Natural killer cell (primary cell): ENCODE measurements at regions not wholly inside any gene's neighbourhood (a gene's known extent, or its start where the extent isn't known, plus 50 kb on each side); places are given as distances from the start of the nearest gene placed in this dataset.

Source experiments
- ATAC-seq, 3 donors: fragments of 150-1000 bp in 2 of 3; fragments of 200-7000 bp in 1 of 3; cut with Tn5 transposase; 1 replicate in 1 of 3; 2 replicates in 2 of 3; pipeline ENCODE4 v1.10.0; 2021; ENCODE audit warnings: mild to moderate bottlenecking in 2 of 3, moderate library complexity in 2 of 3
- DNase-seq, 2 donors: peaks; one replicate each; pipeline versions ENCODE4 v3.0.0 to v3.0.0-alpha.2; 2013 to 2021; ENCODE audit warnings: mixed read lengths in 1 of 2
- H3K27ac ChIP-seq: one replicate; pipeline ENCODE4 v1.5.1; 2013; ENCODE audit warnings: mild to moderate bottlenecking, low read length
- H3K27me3 ChIP-seq: one replicate; pipeline ENCODE4 v1.6.1; 2013; ENCODE audit warnings: low read length; ENCODE audit not compliant: control insufficient read depth, insufficient read depth
- H3K36me3 ChIP-seq: one replicate; pipeline ENCODE4 v1.6.1; 2013; ENCODE audit warnings: low read length; ENCODE audit not compliant: control insufficient read depth, insufficient read depth
- H3K4me1 ChIP-seq: one replicate; pipeline ENCODE4 v1.6.1; 2013; ENCODE audit warnings: low read length; ENCODE audit not compliant: control insufficient read depth, insufficient read depth
- H3K4me3 ChIP-seq: one replicate; pipeline ENCODE4 v1.5.1; 2013; ENCODE audit warnings: low read length
- H3K9me3 ChIP-seq: one replicate; pipeline ENCODE4 v1.6.1; 2013; ENCODE audit warnings: low read length; ENCODE audit not compliant: control insufficient read depth, insufficient read depth
- H3K27ac Mint-ChIP-seq, 2 donors: one replicate each; pipeline ENCODE4 v1.8.0; 2022; ENCODE audit warnings: mild to moderate bottlenecking in 2 of 2, mixed read lengths in 2 of 2, moderate library complexity in 1 of 2
- H3K27me3 Mint-ChIP-seq, 2 donors: one replicate each; pipeline ENCODE4 v1.8.0; 2022; ENCODE audit warnings: low read depth in 2 of 2, mixed read lengths in 2 of 2
- H3K36me3 Mint-ChIP-seq: one replicate; pipeline ENCODE4 v1.8.0; 2022; ENCODE audit warnings: mixed read lengths
- H3K4me1 Mint-ChIP-seq, 2 donors: one replicate each; pipeline ENCODE4 v1.8.0; 2022; ENCODE audit warnings: mixed read lengths in 2 of 2
- H3K4me3 Mint-ChIP-seq: one replicate; pipeline ENCODE4 v1.8.0; 2022; ENCODE audit warnings: mild to moderate bottlenecking, moderate library complexity, mixed read lengths
- H3K9me3 Mint-ChIP-seq, 2 donors: one replicate each; pipeline ENCODE4 v1.8.0; 2022; ENCODE audit warnings: mixed read lengths in 2 of 2
- CTCF ChIP-seq: fragments of 200-600 bp; IDR thresholded peaks from one replicate; pipeline ENCODE4 v1.8.0; 2022; ENCODE audit warnings: antibody characterized with exemption
- WGBS: methylation state at CpG from one replicate; pipeline ENCODE4 v1.1.7; 2013; ENCODE audit warnings: missing lambda C conversion rate; ENCODE audit not compliant: insufficient coverage; 5-methylcytosine and 5-hydroxymethylcytosine counted together
- intact Hi-C: fragments of 100-400 bp; cut with micrococcal nuclease; formaldehyde crosslinking; loops from one replicate; pipeline ENCODE4 v1.14.2; 2022

DNA sequence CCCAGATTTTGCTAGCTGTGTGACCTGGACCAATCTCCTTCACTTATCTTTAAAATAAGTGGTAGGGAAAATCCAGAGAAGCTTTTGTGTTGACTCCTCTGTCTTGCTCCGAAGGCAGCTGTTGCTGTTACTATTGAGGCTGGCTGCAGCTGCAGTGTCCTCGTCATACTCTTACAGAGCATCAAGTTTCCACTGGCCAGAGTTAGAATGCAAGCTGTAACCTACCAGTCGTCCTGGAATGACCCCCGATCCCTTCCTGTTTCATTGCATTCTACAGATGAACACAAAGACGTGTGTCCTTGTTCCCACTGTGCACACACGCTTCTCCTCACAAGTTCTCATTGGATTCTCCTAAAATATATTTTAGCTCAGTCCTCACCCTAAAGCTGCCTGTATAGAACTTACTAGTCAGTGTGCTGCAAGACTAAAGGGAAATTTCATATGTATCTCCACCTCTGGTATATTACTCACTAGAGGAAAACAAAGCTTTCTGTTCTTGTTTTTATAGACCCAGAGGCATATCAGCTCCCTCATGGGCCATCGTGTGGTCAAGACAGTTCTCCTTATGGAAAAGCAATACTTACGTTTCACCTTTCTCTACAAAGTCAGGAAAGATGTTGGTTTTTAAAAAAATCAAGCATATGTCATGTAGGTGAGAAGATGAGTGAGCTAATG lies 589.8 kb downstream of the LMO7 start:
- Mint-ChIP-seq H3K4me3 (no peak overlapping the region), H3K36me3 (no peaks in the 10 kb centered on the region), H3K4me1 (no peaks in the 10 kb centered on the region), H3K27ac (no peak overlapping the region), H3K27me3 (no peaks in the 10 kb centered on the region), H3K9me3 (peaks cover 8 to 14% of the 10 kb centered on the region in 2 donors)
- intact Hi-C loops = no loop called here
- TF ChIP-seq CTCF = no peak
- H3K27me3 ChIP-seq = no peaks in the 10 kb centered on the region
- H3K27ac ChIP-seq = no peak overlapping the region
- 74% methylated on average over 7 of the region's 8 CpGs for WGBS
- DNase-seq (no peak), ATAC-seq (no peak)
- no peak overlapping the region for H3K4me3 ChIP-seq
- H3K4me1 ChIP-seq = no peaks in the 10 kb centered on the region
- no peaks in the 10 kb centered on the region for H3K9me3 ChIP-seq
- H3K36me3 ChIP-seq = no peaks in the 10 kb centered on the region

GRCh38 chr13:76223999-76224398 lies 587.9 kb downstream of the LMO7 start:
- DNase-seq (no peak), ATAC-seq (no peak)
- Histone ChIP-seq H3K27ac (no peak overlapping the region), H3K4me1 (no peaks in the 10 kb centered on the region), H3K4me3 (no peak overlapping the region), H3K36me3 (no peaks in the 10 kb centered on the region), H3K9me3 (no peaks in the 10 kb centered on the region), H3K27me3 (no peaks in the 10 kb centered on the region)
- no peaks in the 10 kb centered on the region for H3K4me1 Mint-ChIP-seq
- peaks cover 12 to 14% of the 10 kb centered on the region in 2 donors for H3K9me3 Mint-ChIP-seq
- H3K36me3 Mint-ChIP-seq = no peaks in the 10 kb centered on the region
- no peak for TF ChIP-seq CTCF
- H3K27me3 Mint-ChIP-seq = no peaks in the 10 kb centered on the region
- intact Hi-C loops = no loop called here
- 93% methylated on average over 5 of the region's 5 CpGs for WGBS
- no peak overlapping the region for H3K27ac Mint-ChIP-seq
- H3K4me3 Mint-ChIP-seq = no peak overlapping the region

GRCh38 chr13:76223565-76223964 lies 587.4 kb downstream of the LMO7 start:
- Histone ChIP-seq H3K4me3 (no peak overlapping the region), H3K9me3 (no peaks in the 10 kb centered on the region), H3K27ac (no peak overlapping the region), H3K4me1 (no peaks in the 10 kb centered on the region), H3K36me3 (no peaks in the 10 kb centered on the region), H3K27me3 (no peaks in the 10 kb centered on the region)
- no peaks in the 10 kb centered on the region for H3K36me3 Mint-ChIP-seq
- H3K27ac Mint-ChIP-seq = no peak overlapping the region
- intact Hi-C loops = no loop called here
- no peaks in the 10 kb centered on the region for H3K4me1 Mint-ChIP-seq
- DNase-seq (no peak), ATAC-seq (no peak)
- WGBS = 82% methylated on average over 2 of the region's 2 CpGs
- H3K27me3 Mint-ChIP-seq = no peaks in the 10 kb centered on the region
- no peak overlapping the region for H3K4me3 Mint-ChIP-seq
- no peak for TF ChIP-seq CTCF
- H3K9me3 Mint-ChIP-seq = peaks cover 12 to 13% of the 10 kb centered on the region in 2 donors

DNA sequence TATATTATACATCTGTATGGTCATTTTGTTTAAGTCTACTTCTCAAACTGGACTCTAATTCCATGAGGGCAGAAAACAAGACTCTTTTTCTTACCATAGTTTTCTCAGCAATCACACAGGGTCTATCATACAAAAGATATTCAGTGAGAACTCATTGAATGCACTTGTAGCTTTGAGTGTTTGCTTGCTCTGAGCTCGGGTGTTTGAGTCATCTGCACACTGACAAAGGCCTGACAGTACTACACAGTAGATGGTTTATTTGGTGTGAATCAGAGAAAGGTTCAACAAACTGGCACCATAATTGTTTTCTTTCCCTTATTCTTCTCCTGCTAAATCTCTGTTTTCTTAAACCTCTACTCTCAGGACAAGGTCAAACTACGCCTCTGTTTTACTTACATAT lies 586.4 kb downstream of the LMO7 start:
- Histone ChIP-seq H3K4me3 (no peak overlapping the region), H3K4me1 (no peaks in the 10 kb centered on the region), H3K27me3 (no peaks in the 10 kb centered on the region), H3K36me3 (no peaks in the 10 kb centered on the region), H3K27ac (no peak overlapping the region), H3K9me3 (no peaks in the 10 kb centered on the region)
- Mint-ChIP-seq H3K4me1 (no peaks in the 10 kb centered on the region), H3K27me3 (no peaks in the 10 kb centered on the region), H3K4me3 (no peak overlapping the region), H3K9me3 (peaks cover 11 to 12% of the 10 kb centered on the region in 2 donors), H3K27ac (no peak overlapping the region), H3K36me3 (no peaks in the 10 kb centered on the region)
- DNase-seq (no peak), ATAC-seq (no peak)
- 82% methylated on average over 2 of the region's 2 CpGs for WGBS
- intact Hi-C loops = no loop called here
- no peak for TF ChIP-seq CTCF
